ENCODE measurements at regions not wholly inside any gene's neighbourhood (a gene's known extent, or its start where the extent isn't known, plus 50 kb on each side); places are given as distances from the start of the nearest gene placed in this dataset.

- no peaks in the 10 kb centered on the region for H3K27me3 ChIP-seq (ENCODE audit: control insufficient read depth, insufficient read depth, low read length)
- no peak for DNase-seq
- no peaks in the 10 kb centered on the region for H3K36me3 ChIP-seq (replicated peaks; ENCODE audit: control insufficient read depth, insufficient read depth, low read length)
- no peak overlapping the region for H3K4me3 ChIP-seq (ENCODE audit: insufficient read depth, low read depth, low read length)
Observed at GRCh38 chr1:191888996-191889622, 269.2 kb upstream of the RGS18 start.

DNA sequence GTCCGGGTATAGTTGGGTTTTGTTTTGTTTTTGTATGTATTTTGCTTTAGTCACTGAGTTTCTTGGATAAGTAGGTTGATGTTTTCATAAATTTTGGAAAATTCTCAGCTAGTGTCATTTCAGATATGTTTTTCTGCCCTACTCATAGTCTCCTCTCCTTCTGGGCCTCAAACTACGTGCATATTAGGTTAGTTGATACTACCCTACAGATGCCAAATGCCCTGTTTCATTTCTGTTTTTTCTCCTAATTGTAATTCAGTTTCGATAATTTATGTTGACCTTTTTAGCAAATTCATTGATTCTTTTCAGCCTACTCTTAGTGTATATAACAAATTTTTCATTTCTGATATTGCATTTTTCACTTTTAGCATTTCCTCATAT is 268.6 kb upstream of the RGS18 start:
- DNase-seq: no peak
- Histone ChIP-seq H3K36me3 (replicated peaks; ENCODE audit: control insufficient read depth, insufficient read depth, low read length) (no peaks in the 10 kb centered on the region), H3K27me3 (ENCODE audit: control insufficient read depth, insufficient read depth, low read length) (no peaks in the 10 kb centered on the region), H3K4me3 (ENCODE audit: insufficient read depth, low read depth, low read length) (no peak overlapping the region)

DNA sequence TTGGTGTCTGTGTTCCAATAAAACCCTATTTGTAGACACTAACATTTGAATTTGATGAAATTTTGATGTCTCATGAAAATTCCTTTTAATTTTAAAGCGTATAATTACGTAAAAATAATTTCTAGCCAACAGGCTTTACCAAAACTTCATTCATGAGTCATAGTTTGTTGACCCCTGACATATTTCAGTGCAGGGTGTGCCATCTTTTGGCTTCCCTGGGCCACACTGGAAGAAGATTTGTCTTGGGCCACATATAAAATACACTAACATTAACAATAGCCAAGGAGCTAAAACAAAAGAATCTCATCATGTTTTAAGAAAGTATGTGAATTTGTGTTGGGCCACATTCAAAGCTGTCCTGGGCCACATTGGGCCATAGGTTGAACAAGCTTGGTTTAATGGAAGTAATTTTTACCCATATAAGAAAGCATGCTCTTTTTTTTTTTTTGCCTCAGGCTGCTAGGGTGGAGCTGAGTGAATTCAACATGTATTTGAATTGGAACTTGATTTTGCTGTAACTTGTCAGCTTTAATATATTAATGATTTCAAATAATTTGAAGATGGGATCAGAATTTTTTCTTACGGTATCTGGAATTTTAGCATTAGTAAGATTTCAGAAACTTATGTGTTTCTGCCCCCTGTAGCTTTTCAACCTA is 267.7 kb upstream of the RGS18 start:
- Histone ChIP-seq H3K4me3 (ENCODE audit: insufficient read depth, low read depth, low read length) (no peak overlapping the region), H3K27me3 (ENCODE audit: control insufficient read depth, insufficient read depth, low read length) (no peaks in the 10 kb centered on the region), H3K36me3 (replicated peaks; ENCODE audit: control insufficient read depth, insufficient read depth, low read length) (no peaks in the 10 kb centered on the region)
- DNase-seq: no peak

DNA sequence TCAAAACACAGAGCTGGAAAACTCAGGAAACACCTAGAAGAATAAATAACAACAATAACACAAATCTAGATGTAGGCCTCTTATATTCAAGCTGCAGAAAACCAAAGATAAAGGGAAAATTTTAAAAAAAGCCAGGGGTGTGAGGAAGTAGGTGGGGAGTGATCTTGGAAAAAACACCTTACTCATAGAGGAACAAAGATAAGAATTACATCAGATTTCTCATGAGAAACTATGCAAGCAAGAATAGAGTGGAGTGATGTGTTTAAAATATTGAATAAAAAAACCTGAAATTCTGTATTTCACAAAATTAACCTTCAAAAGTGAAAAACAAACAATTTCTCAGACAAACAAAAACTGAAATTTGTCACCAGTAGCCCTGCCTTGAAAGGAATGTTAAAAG is 265.5 kb upstream of the RGS18 start:
- DNase-seq: no peak
- Histone ChIP-seq H3K27me3 (ENCODE audit: control insufficient read depth, insufficient read depth, low read length) (no peaks in the 10 kb centered on the region), H3K4me3 (ENCODE audit: insufficient read depth, low read depth, low read length) (no peak overlapping the region), H3K36me3 (replicated peaks; ENCODE audit: control insufficient read depth, insufficient read depth, low read length) (no peaks in the 10 kb centered on the region)

DNA sequence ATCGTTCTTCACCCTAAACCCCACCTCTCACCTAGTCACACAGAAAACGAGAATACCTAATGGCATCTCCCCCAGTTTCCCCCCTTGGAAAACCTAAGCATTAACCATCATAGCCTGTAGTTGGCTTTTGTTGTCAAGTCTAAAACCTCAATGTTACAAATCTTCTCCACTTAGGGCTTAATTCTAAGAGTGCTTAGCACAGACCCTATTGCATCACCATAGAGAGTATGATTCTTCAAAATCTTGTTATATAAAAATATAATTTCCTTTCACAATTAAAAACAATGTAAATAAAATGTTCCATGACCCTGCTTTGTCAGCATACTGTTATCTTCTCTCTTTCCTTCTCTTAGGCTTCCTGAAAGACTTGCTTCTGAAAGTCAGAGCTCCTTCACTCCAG is 263.2 kb upstream of the RGS18 start:
- H3K27me3 ChIP-seq (ENCODE audit: control insufficient read depth, insufficient read depth, low read length): no peaks in the 10 kb centered on the region

DNA sequence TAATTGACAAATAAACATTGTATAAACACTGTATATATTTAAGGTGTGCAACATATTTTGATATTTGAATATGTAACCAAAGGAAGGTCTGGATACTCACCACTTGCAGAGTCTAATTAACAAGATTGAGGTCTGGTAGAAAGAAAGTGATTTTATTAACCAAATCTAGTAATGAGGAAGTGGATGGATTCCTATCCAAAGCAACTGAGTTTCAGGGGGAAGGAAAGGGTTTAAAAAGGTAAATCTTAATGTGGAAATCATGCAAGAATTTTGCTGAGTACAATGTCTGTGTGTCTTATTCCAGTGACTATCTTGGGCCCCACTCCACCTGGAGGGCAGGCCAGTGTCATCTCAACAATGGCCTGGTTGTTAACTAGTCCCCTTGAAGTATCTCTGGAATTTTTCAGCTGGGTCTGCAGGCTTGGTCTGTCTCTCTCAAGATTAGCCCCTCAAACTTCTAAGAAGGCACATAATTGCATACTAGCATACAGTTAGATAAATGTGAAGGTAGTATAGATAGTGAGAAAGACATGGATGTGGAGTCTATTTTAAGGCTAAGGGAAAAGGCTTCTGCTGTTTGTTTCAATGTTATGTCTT is 262.7 kb upstream of the RGS18 start:
- Histone ChIP-seq H3K27me3 (ENCODE audit: control insufficient read depth, insufficient read depth, low read length) (no peaks in the 10 kb centered on the region), H3K4me3 (ENCODE audit: insufficient read depth, low read depth, low read length) (no peak overlapping the region), H3K36me3 (replicated peaks; ENCODE audit: control insufficient read depth, insufficient read depth, low read length) (no peaks in the 10 kb centered on the region)
- DNase-seq: no peak

More for the DNA sequence above, 263.2 kb upstream of the RGS18 start:
- DNase-seq: no peak
- Histone ChIP-seq H3K36me3 (replicated peaks; ENCODE audit: control insufficient read depth, insufficient read depth, low read length) (no peaks in the 10 kb centered on the region), H3K4me3 (ENCODE audit: insufficient read depth, low read depth, low read length) (no peak overlapping the region)

- DNase-seq: no peak
- no peaks in the 10 kb centered on the region for H3K36me3 ChIP-seq (replicated peaks; ENCODE audit: control insufficient read depth, insufficient read depth, low read length)
- no peak overlapping the region for H3K4me3 ChIP-seq (ENCODE audit: insufficient read depth, low read depth, low read length)
- H3K27me3 ChIP-seq (ENCODE audit: control insufficient read depth, insufficient read depth, low read length): no peaks in the 10 kb centered on the region
Observed at GRCh38 chr1:191897134-191897533, 261.1 kb upstream of the RGS18 start.

- no peaks in the 10 kb centered on the region for H3K36me3 ChIP-seq (replicated peaks; ENCODE audit: control insufficient read depth, insufficient read depth, low read length)
- no peak overlapping the region for H3K4me3 ChIP-seq (ENCODE audit: insufficient read depth, low read depth, low read length)
- no peaks in the 10 kb centered on the region for H3K27me3 ChIP-seq (ENCODE audit: control insufficient read depth, insufficient read depth, low read length)
- DNase-seq: no peak
Observed at GRCh38 chr1:191901651-191902050, 256.6 kb upstream of the RGS18 start.

GRCh38 chr1:191904991-191905390 is 253.3 kb upstream of the RGS18 start:
- H3K4me3 ChIP-seq (ENCODE audit: insufficient read depth, low read depth, low read length): no peak overlapping the region
- H3K36me3 ChIP-seq (replicated peaks; ENCODE audit: control insufficient read depth, insufficient read depth, low read length): no peaks in the 10 kb centered on the region
- no peaks in the 10 kb centered on the region for H3K27me3 ChIP-seq (ENCODE audit: control insufficient read depth, insufficient read depth, low read length)
- no peak for DNase-seq

- no peak for DNase-seq
- Histone ChIP-seq H3K36me3 (replicated peaks; ENCODE audit: control insufficient read depth, insufficient read depth, low read length) (no peaks in the 10 kb centered on the region), H3K4me3 (ENCODE audit: insufficient read depth, low read depth, low read length) (no peak overlapping the region), H3K27me3 (ENCODE audit: control insufficient read depth, insufficient read depth, low read length) (no peaks in the 10 kb centered on the region)
Observed at GRCh38 chr1:191905781-191906180, 252.5 kb upstream of the RGS18 start.

- Histone ChIP-seq H3K27me3 (ENCODE audit: control insufficient read depth, insufficient read depth, low read length) (no peaks in the 10 kb centered on the region), H3K4me3 (ENCODE audit: insufficient read depth, low read depth, low read length) (no peak overlapping the region), H3K36me3 (replicated peaks; ENCODE audit: control insufficient read depth, insufficient read depth, low read length) (no peaks in the 10 kb centered on the region)
- no peak for DNase-seq
Observed at GRCh38 chr1:191907121-191907520, 251.1 kb upstream of the RGS18 start.

DNA sequence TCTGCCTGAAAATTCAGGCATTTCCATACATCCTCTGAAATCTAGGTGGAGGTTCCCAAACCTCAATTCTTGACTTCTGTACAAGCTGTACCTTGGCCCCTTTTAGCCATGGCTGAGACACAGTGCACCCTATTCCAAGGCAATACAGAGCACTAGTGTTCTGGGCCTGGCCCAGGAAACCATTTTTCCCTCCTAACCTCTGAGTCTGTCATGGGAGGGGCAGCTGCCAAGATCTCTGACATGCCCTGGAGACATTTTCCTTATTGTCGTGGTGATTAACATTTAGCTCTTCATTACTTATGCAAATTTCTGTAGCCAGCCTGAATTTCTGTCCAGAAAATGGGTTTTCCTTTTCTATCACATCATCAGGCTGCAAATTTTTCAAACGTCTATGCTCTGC is 248.0 kb upstream of the RGS18 start:
- Histone ChIP-seq H3K4me3 (ENCODE audit: insufficient read depth, low read depth, low read length) (no peak overlapping the region), H3K27me3 (ENCODE audit: control insufficient read depth, insufficient read depth, low read length) (no peaks in the 10 kb centered on the region), H3K36me3 (replicated peaks; ENCODE audit: control insufficient read depth, insufficient read depth, low read length) (no peaks in the 10 kb centered on the region)
- DNase-seq: no peak

- H3K36me3 ChIP-seq (replicated peaks; ENCODE audit: control insufficient read depth, insufficient read depth, low read length): no peaks in the 10 kb centered on the region
- DNase-seq: no peak
- H3K4me3 ChIP-seq (ENCODE audit: insufficient read depth, low read depth, low read length): no peak overlapping the region
- no peaks in the 10 kb centered on the region for H3K27me3 ChIP-seq (ENCODE audit: control insufficient read depth, insufficient read depth, low read length)
Observed at GRCh38 chr1:191912517-191912916, 245.7 kb upstream of the RGS18 start.

GRCh38 chr1:191913260-191913977 is 244.8 kb upstream of the RGS18 start:
- Histone ChIP-seq H3K27me3 (ENCODE audit: control insufficient read depth, insufficient read depth, low read length) (no peaks in the 10 kb centered on the region), H3K36me3 (replicated peaks; ENCODE audit: control insufficient read depth, insufficient read depth, low read length) (no peaks in the 10 kb centered on the region), H3K4me3 (ENCODE audit: insufficient read depth, low read depth, low read length) (no peak overlapping the region)
- DNase-seq: no peak

- H3K4me3 ChIP-seq (ENCODE audit: insufficient read depth, low read depth, low read length): no peak overlapping the region
- no peaks in the 10 kb centered on the region for H3K27me3 ChIP-seq (ENCODE audit: control insufficient read depth, insufficient read depth, low read length)
- no peak for DNase-seq
- H3K36me3 ChIP-seq (replicated peaks; ENCODE audit: control insufficient read depth, insufficient read depth, low read length): no peaks in the 10 kb centered on the region
Observed at GRCh38 chr1:191929383-191929782, 228.9 kb upstream of the RGS18 start.

Data from H7 (cell line).